Natural killer cell treated with Interleukin-12 subunit alpha and Interleukin-12 subunit beta and Interleukin-15 and Interleukin-18, amount 100 ng/mL, for 72 hours (primary cell): ENCODE measurements at regions not wholly inside any gene's neighbourhood (a gene's known extent, or its start where the extent isn't known, plus 50 kb on each side); places are given as distances from the start of the nearest gene placed in this dataset.
"Not testable (repeated sequence)": the region's sequence is repeated elsewhere in the genome, so short reads cannot be mapped to it uniquely, and the experiment has no call there.

Source experiments
- ATAC-seq, 2 donors: fragments of 150-1000 bp; cut with Tn5 transposase in 1 of 2; sonication (Bioruptor Pico), chemical (Tn5 transposase) in 1 of 2; 2 replicates each; pipeline ENCODE4 v1.10.0; 2021
- DNase-seq: peaks from one replicate; pipeline ENCODE4 v3.0.0; 2022; ENCODE audit warnings: low spot score
- H3K27ac Mint-ChIP-seq, 2 donors: 1 replicate in 1 of 2; 2 replicates in 1 of 2; pipeline ENCODE4 v1.8.0; 2022; ENCODE audit warnings: mixed read lengths in 2 of 2, mild to moderate bottlenecking in 1 of 2, moderate library complexity in 1 of 2
- H3K27me3 Mint-ChIP-seq, 2 donors: 1 replicate in 1 of 2; 2 replicates in 1 of 2; pipeline ENCODE4 v1.8.0; 2022; ENCODE audit warnings: mixed read lengths in 2 of 2
- H3K36me3 Mint-ChIP-seq: one replicate; pipeline ENCODE4 v1.8.0; 2022; ENCODE audit warnings: mixed read lengths
- H3K4me1 Mint-ChIP-seq, 2 donors: 1 replicate in 1 of 2; 2 replicates in 1 of 2; pipeline ENCODE4 v1.8.0; 2022; ENCODE audit warnings: low read depth in 2 of 2, mixed read lengths in 2 of 2, mild to moderate bottlenecking in 1 of 2
- H3K4me3 Mint-ChIP-seq: one replicate; pipeline ENCODE4 v1.8.0; 2022; ENCODE audit warnings: mixed read lengths
- H3K9me3 Mint-ChIP-seq: 2 replicates; pipeline ENCODE4 v1.8.0; 2022; ENCODE audit warnings: mixed read lengths

DNA sequence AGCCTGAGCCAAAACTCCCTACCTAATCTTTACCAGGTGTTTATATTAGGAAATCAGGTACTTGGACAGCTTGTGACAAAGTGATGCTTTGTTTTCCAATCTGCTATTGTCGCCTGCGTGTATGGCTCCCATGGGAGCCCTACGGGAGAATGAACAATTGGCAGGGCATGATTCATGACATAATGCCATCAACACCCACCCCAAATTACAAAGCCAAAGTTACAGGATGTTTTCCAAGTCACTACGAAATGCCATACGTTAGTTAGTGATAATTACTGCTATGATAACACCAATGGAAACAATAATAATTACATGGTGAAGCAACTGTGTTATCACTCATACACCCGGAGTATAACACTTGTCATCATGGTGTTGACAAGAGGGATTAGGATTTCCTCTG lies 226.4 kb downstream of the FAM181B start:
- H3K4me1 Mint-ChIP-seq: no peaks in the 10 kb centered on the region
- DNase-seq: no peak
- no peak overlapping the region for H3K27ac Mint-ChIP-seq
- peaks cover 12% of the 10 kb centered on the region for H3K9me3 Mint-ChIP-seq
- no peak overlapping the region for H3K4me3 Mint-ChIP-seq
- no peak for ATAC-seq
- H3K27me3 Mint-ChIP-seq: no peaks in the 10 kb centered on the region
- H3K36me3 Mint-ChIP-seq: no peaks in the 10 kb centered on the region

DNA sequence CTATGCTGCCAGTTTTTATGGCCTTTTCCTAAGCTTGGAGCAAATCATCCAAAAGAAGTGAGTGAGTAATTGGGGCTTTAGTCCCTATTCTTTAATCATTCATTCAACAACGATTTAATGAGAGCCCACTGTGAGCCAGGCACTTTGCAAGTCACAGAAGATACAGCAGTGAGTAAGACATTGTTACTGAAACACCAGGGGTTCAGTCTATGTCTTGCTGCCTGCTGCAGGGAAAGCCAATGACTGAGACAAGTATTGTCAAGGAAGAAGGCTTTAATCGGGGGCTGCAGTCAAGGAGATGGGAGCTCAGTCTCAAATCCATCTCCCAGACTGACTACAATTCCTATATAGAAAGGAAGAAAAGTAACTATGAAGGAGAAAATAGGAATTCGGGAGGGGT lies 228.3 kb downstream of the FAM181B start:
- no peak overlapping the region for H3K4me3 Mint-ChIP-seq
- no peaks in the 10 kb centered on the region for H3K36me3 Mint-ChIP-seq
- H3K27me3 Mint-ChIP-seq: no peaks in the 10 kb centered on the region
- ATAC-seq (no peak), DNase-seq (no peak)
- no peaks in the 10 kb centered on the region for H3K4me1 Mint-ChIP-seq
- H3K9me3 Mint-ChIP-seq: peaks cover 7% of the 10 kb centered on the region
- no peak overlapping the region for H3K27ac Mint-ChIP-seq

DNA sequence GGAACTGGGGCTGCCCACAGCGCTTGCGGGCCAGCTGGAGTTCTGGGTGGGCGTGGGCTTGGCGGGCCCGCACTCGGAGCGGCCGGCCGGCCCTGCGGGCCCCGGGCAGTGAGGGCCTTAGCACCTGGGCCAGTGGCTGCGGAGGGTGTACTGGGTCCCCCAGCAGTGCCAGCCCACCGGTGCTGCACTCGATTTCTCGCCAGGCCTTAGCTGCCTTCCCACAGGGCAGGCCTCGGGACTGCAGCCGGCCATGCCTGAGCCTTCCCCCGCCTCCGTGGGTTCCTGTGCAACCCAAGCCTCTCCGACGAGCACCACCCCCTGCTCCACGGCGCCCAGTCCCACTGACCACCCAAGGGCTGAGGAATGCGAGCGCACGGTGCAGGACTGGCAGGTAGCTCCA lies 232.5 kb downstream of the FAM181B start:
- not testable (repeated sequence) for ATAC-seq, H3K27me3 Mint-ChIP-seq, H3K36me3 Mint-ChIP-seq, H3K9me3 Mint-ChIP-seq, DNase-seq, H3K27ac Mint-ChIP-seq, H3K4me3 Mint-ChIP-seq, H3K4me1 Mint-ChIP-seq

DNA sequence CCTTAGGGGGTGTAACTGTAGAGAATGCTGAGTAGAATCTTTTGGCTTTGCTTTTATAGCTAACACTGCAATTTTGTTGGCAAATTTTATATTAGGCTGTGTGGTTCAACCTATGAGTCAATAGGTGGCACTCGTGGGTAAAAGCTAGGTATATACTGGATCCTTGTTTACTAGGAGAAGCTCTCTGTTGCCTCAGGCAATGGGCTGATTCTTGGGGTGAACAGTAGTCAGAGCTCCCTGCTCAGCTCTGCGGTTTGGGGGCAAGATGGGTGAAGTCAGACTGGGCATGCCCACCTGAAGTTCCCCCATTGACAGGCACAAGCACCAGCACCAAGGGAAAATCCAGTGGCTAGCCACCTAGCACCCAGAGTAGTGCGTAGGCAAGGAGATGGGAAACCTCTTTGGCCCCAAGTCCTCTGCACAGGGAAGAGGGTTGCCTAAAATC lies 238.7 kb downstream of the FAM181B start:
- no peaks in the 10 kb centered on the region for H3K27me3 Mint-ChIP-seq
- peaks cover 5% of the 10 kb centered on the region for H3K9me3 Mint-ChIP-seq
- no peak overlapping the region for H3K27ac Mint-ChIP-seq
- no peaks in the 10 kb centered on the region for H3K4me1 Mint-ChIP-seq
- ATAC-seq (peak in 1 of 2 donors; percentile 17), DNase-seq (no peak)
- no peaks in the 10 kb centered on the region for H3K36me3 Mint-ChIP-seq
- H3K4me3 Mint-ChIP-seq: no peak overlapping the region

DNA sequence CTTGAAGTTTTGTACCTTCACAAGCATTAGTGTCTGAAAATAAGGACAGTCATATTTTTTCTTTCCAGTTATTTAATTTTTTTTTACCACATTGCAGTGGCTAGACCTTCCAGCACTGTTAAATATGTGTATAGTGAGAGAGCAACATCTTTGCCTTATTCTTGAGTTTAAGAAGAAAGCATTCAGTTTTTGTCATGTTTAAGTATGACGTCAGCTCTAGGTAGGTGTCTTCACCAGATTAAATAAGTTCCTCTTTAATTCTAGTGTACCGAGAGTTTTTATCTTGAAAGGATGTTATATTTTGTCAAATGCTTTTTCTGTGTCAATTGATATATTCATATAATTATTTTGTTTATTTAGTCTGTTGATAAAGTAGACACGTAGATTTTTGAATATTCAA lies 258.8 kb downstream of the FAM181B start:
- Mint-ChIP-seq H3K4me3 (no peak overlapping the region), H3K27ac (no peak overlapping the region), H3K9me3 (peaks cover 8% of the 10 kb centered on the region), H3K36me3 (no peaks in the 10 kb centered on the region), H3K4me1 (no peaks in the 10 kb centered on the region), H3K27me3 (no peaks in the 10 kb centered on the region)
- ATAC-seq (no peak), DNase-seq (no peak)

DNA sequence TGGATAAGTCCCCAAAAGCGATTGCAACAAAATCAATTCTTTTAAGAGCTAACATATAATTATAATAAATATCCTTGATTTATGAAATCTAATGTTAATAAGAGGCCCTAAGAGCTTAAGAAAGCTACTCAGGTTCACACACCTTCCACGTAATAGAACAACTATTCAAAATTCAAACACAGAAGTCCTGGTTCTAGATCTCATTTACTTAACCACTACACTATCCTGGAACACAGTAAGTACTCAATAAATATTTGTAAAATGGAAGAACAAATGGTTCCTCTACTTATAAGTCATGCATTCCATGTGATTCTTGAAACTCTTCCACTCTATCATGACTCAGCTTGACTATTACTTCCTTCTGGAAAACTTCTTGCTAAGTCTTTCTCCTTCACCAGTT lies 268.2 kb downstream of the FAM181B start:
- DNase-seq: no peak
- no peak overlapping the region for H3K4me3 Mint-ChIP-seq
- no peaks in the 10 kb centered on the region for H3K4me1 Mint-ChIP-seq
- H3K36me3 Mint-ChIP-seq: no peaks in the 10 kb centered on the region
- H3K9me3 Mint-ChIP-seq: peaks cover 7% of the 10 kb centered on the region
- H3K27me3 Mint-ChIP-seq: no peaks in the 10 kb centered on the region
- H3K27ac Mint-ChIP-seq: no peak overlapping the region
- no peak for ATAC-seq

DNA sequence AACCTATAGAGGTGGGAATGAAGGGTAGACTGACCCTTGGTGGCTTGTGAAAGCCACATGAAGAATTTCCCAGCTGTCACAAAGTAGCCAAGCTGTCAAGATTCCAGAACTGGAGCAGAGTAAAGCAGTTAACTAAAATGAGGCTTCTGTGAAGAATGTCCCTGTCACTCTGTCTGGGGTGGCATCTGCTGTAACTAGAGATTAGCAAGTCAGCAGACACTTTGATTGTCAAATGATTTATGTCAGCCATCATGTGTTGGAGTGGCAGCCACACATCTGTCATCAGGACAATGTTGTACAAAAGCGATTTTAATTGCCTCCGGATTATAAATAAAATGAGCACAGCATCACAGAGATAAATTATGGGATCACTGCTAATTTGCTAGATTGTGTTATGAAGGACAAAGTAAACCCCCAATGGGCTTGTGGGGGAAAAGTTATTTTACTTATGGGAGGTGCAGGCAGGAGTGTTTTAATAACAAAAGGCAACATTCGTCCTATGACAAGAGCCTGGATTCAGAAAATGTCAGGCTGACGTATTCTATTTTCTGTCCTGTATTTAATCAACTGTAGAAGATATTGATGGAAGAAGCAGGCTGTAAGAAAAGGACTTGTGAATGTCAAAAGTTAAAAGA lies 270.9 kb downstream of the FAM181B start:
- no peak for DNase-seq
- ATAC-seq: no peak
- Mint-ChIP-seq H3K27ac (no peak overlapping the region), H3K27me3 (no peaks in the 10 kb centered on the region), H3K9me3 (peaks cover 15% of the 10 kb centered on the region), H3K4me3 (no peak overlapping the region), H3K36me3 (no peaks in the 10 kb centered on the region), H3K4me1 (no peaks in the 10 kb centered on the region)

DNA sequence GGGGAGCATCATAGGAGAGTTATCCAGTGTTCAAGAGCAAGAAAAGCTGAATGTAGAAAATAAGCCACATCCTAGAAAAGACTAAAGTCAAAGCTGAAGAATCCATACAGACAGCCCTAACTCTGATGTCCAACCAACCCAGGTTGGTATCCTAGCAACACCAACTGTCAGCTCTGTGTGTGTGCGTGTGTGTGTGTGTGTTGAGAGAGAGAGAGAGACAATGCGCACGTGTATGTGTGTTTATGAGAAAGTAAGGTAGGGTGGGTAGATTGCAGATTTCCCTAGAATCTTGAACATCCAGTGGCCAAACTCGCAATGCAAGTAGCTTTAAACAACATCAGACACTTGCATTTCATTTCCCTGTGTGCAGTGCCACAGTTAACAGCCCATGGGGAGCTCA lies 274.9 kb downstream of the FAM181B start:
- Mint-ChIP-seq H3K27me3 (no peaks in the 10 kb centered on the region), H3K4me1 (no peaks in the 10 kb centered on the region), H3K9me3 (peaks cover 11% of the 10 kb centered on the region), H3K27ac (no peak overlapping the region), H3K36me3 (no peaks in the 10 kb centered on the region), H3K4me3 (no peak overlapping the region)
- no peak for ATAC-seq
- no peak for DNase-seq

DNA sequence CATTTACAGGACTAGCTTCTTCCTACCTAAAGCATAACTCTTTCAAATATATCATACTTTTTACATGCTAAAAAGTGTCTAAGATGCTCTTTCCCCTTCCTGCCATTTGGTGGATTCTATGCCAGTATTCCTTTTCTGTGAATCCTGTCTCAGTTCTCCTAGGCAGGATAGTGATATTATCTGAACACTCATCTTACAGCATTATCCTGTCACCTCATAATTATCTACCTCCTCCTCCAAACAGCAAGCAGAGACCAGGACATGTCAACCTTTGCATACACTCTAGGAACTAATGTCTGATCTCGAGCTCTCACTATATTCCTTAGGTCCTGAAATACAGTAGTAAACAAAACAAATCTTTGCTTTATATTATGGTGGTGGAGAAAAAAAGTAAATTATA lies 275.5 kb downstream of the FAM181B start:
- Mint-ChIP-seq H3K4me3 (no peak overlapping the region), H3K27me3 (no peaks in the 10 kb centered on the region), H3K4me1 (no peaks in the 10 kb centered on the region), H3K9me3 (peaks cover 8% of the 10 kb centered on the region), H3K27ac (no peak overlapping the region), H3K36me3 (no peaks in the 10 kb centered on the region)
- ATAC-seq: no peak
- DNase-seq: no peak

DNA sequence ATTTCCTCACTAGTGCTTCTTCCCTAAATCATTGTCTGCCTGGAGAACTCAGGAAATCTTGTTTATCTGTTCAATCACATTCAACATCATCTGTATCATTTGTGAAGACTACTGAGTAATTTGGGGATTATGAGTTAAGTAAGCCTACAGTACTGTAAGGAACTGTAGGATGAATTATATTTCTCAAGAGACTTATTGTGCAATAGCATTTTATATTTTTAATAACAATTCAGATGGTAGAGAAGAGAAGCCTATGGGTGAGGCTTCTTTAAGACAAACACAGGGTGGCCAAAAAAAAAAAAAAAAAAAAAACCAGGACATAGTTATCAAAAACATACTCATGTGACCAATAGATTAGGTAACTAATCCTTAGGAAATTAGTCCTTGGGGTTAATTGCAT lies 282.7 kb downstream of the FAM181B start:
- ATAC-seq (no peak), DNase-seq (no peak)
- Mint-ChIP-seq H3K36me3 (no peaks in the 10 kb centered on the region), H3K27me3 (no peaks in the 10 kb centered on the region), H3K4me3 (no peak overlapping the region), H3K9me3 (peaks cover 9% of the 10 kb centered on the region), H3K27ac (no peak overlapping the region), H3K4me1 (no peaks in the 10 kb centered on the region)

DNA sequence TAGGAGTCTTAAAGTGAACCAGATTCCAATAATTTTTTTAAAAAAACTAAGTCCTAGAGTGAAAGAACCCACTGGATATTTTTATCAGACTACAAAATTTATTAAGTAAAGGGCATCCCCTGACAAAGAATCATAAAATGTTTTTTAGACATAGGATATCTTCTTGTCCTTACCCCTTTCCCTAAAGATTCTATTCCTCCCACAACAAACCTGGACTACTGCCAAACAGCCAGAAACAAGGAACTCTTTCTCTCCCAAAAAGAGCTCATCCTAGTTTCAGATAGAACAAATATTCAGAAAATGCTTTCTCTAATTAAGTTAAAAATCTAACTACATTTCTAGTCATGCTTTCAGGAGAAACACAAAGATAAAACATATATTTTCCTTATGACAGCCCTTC lies 327.1 kb downstream of the FAM181B start:
- H3K27ac Mint-ChIP-seq: no peak overlapping the region
- H3K4me1 Mint-ChIP-seq: no peaks in the 10 kb centered on the region
- DNase-seq (no peak), ATAC-seq (no peak)
- no peak overlapping the region for H3K4me3 Mint-ChIP-seq
- no peaks in the 10 kb centered on the region for H3K36me3 Mint-ChIP-seq
- no peaks in the 10 kb centered on the region for H3K27me3 Mint-ChIP-seq
- peaks cover 17% of the 10 kb centered on the region for H3K9me3 Mint-ChIP-seq

DNA sequence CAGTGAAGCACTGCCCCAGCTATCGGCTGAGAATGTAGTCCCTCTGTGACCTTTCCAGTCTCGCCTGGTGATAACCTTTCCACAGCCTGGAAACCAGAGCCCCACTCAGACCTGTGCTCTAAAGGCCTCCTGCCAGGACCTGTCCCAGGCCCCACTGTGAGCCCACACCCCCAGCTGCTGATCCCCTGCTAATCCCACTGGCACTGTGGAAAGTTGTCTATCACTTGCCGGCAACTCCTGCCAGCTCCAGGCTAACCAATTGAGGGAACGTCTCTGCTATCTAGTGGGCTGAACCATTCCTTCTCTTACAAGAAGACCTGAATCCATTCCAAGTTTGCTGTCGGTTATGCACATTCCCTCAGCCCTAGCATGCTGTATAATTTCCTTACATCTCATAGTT lies 328.2 kb downstream of the FAM181B start:
- no peak for ATAC-seq
- no peak overlapping the region for H3K4me3 Mint-ChIP-seq
- no peaks in the 10 kb centered on the region for H3K27me3 Mint-ChIP-seq
- H3K4me1 Mint-ChIP-seq: no peaks in the 10 kb centered on the region
- H3K27ac Mint-ChIP-seq: no peak overlapping the region
- peaks cover 22% of the 10 kb centered on the region for H3K9me3 Mint-ChIP-seq
- no peak for DNase-seq
- H3K36me3 Mint-ChIP-seq: no peaks in the 10 kb centered on the region

DNA sequence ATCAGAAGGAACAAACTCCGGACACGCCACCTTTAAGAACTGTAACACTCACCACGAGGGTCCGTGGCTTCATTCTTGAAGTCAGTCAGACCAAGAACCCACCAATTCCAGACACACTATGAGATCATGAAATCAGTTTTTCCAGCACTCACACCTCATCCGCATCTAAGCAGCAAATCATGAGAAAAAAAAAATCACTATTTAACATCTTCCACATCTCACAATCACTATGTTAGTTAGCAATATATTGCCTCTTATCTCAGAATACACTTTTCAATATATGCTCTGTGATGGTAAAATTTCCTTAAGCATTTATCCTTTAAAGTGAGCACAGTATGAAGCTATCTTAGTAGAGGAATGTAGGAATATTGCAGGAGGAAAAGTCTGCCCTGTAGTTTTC lies 328.7 kb downstream of the FAM181B start:
- H3K27ac Mint-ChIP-seq: no peak overlapping the region

DNA sequence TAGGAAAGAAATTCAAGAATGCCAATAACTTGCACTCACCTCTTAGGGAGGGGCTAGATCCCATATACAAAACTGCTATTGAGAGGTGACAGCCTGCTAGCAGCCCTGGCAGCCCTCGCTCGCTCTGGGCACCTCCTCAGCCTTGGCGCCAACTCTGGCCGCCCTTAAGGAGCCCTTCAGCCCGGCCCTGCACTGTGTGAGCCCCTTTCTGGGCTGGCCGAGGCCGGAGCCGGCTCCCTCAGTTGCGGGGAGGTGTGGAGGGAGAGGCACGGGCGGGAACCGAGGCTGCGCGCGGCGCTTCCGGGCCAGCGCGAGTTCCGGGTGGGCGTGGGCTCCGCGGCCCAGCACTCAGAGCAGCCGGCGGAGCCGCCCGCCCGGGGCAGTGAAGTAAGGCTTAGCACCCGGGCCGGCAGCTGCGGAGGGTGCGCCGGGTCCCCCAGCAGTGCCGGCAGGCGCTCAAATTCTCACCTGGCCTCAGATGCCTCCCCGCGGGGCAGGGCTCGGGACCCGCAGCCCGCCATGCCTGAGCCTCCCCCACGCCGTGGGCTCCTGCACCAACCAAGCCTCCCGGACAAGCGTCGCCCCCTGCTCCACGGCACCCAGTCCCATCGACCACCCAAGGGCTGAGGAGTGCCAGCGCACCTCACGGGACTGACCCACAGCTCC lies 329.9 kb downstream of the FAM181B start:
- Mint-ChIP-seq H3K4me3 (no peak overlapping the region), H3K4me1 (no peaks in the 10 kb centered on the region), H3K9me3 (peaks cover 17% of the 10 kb centered on the region), H3K27me3 (no peaks in the 10 kb centered on the region), H3K36me3 (no peaks in the 10 kb centered on the region), H3K27ac (no peak overlapping the region)
- no peak for ATAC-seq
- DNase-seq: no peak

More for the DNA sequence above, 328.7 kb downstream of the FAM181B start:
- Mint-ChIP-seq H3K9me3 (peaks cover 18% of the 10 kb centered on the region), H3K36me3 (no peaks in the 10 kb centered on the region), H3K4me3 (no peak overlapping the region), H3K4me1 (no peaks in the 10 kb centered on the region), H3K27me3 (no peaks in the 10 kb centered on the region)
- DNase-seq (no peak), ATAC-seq (no peak)

DNA sequence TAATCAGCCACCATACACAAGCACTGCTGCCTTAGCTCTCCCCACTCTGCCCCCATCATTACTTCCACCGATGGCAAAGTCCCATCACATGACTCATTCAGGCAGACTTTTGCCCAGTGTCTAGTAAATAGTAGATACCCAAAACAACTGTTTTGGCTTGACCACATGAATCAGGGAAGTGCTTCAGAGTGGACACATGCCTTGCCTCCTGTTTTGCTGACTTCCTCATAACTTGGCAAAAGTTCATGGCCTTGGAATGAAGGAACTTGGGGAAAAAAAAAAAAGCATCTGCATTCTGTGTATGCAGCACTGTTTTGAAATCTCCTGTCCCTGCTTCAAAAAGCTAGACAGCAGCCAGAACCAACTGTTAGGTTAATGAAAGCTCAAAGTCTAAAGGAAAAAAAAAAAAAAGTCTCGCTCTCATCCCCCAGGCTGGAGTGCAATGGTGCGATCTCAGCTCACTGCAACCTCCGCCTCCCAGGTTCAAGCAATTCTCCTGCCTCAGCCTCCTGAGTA lies 335.3 kb downstream of the FAM181B start:
- Mint-ChIP-seq H3K27ac (no peak overlapping the region), H3K4me1 (no peaks in the 10 kb centered on the region), H3K9me3 (peaks cover 9% of the 10 kb centered on the region), H3K27me3 (no peaks in the 10 kb centered on the region), H3K36me3 (no peaks in the 10 kb centered on the region), H3K4me3 (no peak overlapping the region)
- DNase-seq (no peak), ATAC-seq (no peak)
